ENCODE measurements at regions not wholly inside any gene's neighbourhood (a gene's known extent, or its start where the extent isn't known, plus 50 kb on each side); places are given as distances from the start of the nearest gene placed in this dataset.

GRCh38 chr7:115475761-115476385 lies 554.0 kb downstream of the MDFIC start:
- Histone ChIP-seq H4K20me1 (ENCODE audit: control insufficient read depth, insufficient read depth, low read depth, low read length) (no peaks in the 10 kb centered on the region), H3K79me2 (ENCODE audit: control insufficient read depth, low read length) (no peaks in the 10 kb centered on the region), H3K27me3 (ENCODE audit: control insufficient read depth, low read length) (no peaks in the 10 kb centered on the region), H3K4me2 (ENCODE audit: low read length) (no peak overlapping the region), H3K9me3 (ENCODE audit: control insufficient read depth, insufficient read depth, low read length) (no peaks in the 10 kb centered on the region), H3K36me3 (ENCODE audit: control insufficient read depth, low read length) (no peaks in the 10 kb centered on the region), H3K27ac (ENCODE audit: low read depth, low read length) (no peak overlapping the region), H3F3A (ENCODE audit: control insufficient read depth, insufficient read depth) (no peaks in the 10 kb centered on the region), H3K4me1 (ENCODE audit: control insufficient read depth, low read length) (no peaks in the 10 kb centered on the region), H3K4me3 (ENCODE audit: low read length) (no peak overlapping the region), H3K9me2 (replicated peaks; ENCODE audit: control insufficient read depth, low read length) (no peaks in the 10 kb centered on the region)
- no peak for TF ChIP-seq EZH2phosphoT487 (IDR thresholded peaks at IDR 0.05; ENCODE audit: borderline replicate concordance, low read length)
- TF ChIP-seq CTCF (IDR thresholded peaks at IDR 0.05; ENCODE audit: low read depth, low read length, poor library complexity, severe bottlenecking) = peak; percentile 46

- Histone ChIP-seq H3F3A (ENCODE audit: control insufficient read depth, insufficient read depth) (no peaks in the 10 kb centered on the region), H3K4me2 (ENCODE audit: low read length) (no peak overlapping the region), H4K20me1 (ENCODE audit: control insufficient read depth, insufficient read depth, low read depth, low read length) (no peaks in the 10 kb centered on the region), H3K36me3 (ENCODE audit: control insufficient read depth, low read length) (no peaks in the 10 kb centered on the region), H3K4me1 (ENCODE audit: control insufficient read depth, low read length) (no peaks in the 10 kb centered on the region), H3K4me3 (ENCODE audit: low read length) (no peak overlapping the region), H3K9me3 (ENCODE audit: control insufficient read depth, insufficient read depth, low read length) (no peaks in the 10 kb centered on the region), H3K79me2 (ENCODE audit: control insufficient read depth, low read length) (no peaks in the 10 kb centered on the region), H3K27me3 (ENCODE audit: control insufficient read depth, low read length) (no peaks in the 10 kb centered on the region), H3K9me2 (replicated peaks; ENCODE audit: control insufficient read depth, low read length) (no peaks in the 10 kb centered on the region), H3K27ac (ENCODE audit: low read depth, low read length) (no peak overlapping the region)
- TF ChIP-seq EZH2phosphoT487 (IDR thresholded peaks at IDR 0.05; ENCODE audit: borderline replicate concordance, low read length) (no peak), CTCF (IDR thresholded peaks at IDR 0.05; ENCODE audit: low read depth, low read length, poor library complexity, severe bottlenecking) (no peak)
Measured at GRCh38 chr7:115475206-115475605, 553.3 kb downstream of the MDFIC start.

- TF ChIP-seq EZH2phosphoT487 (IDR thresholded peaks at IDR 0.05; ENCODE audit: borderline replicate concordance, low read length) = no peak
- no peak for TF ChIP-seq CTCF (IDR thresholded peaks at IDR 0.05; ENCODE audit: low read depth, low read length, poor library complexity, severe bottlenecking)
- no peaks in the 10 kb centered on the region for H3K4me1 ChIP-seq (ENCODE audit: control insufficient read depth, low read length)
- H4K20me1 ChIP-seq (ENCODE audit: control insufficient read depth, insufficient read depth, low read depth, low read length) = no peaks in the 10 kb centered on the region
Measured at GRCh38 chr7:115474137-115474536, 552.2 kb downstream of the MDFIC start.

More at GRCh38 chr7:115474137-115474536, 552.2 kb downstream of the MDFIC start:
- Histone ChIP-seq H3F3A (ENCODE audit: control insufficient read depth, insufficient read depth) (no peaks in the 10 kb centered on the region), H3K9me2 (replicated peaks; ENCODE audit: control insufficient read depth, low read length) (no peaks in the 10 kb centered on the region), H3K4me3 (ENCODE audit: low read length) (no peak overlapping the region), H3K27me3 (ENCODE audit: control insufficient read depth, low read length) (no peaks in the 10 kb centered on the region), H3K79me2 (ENCODE audit: control insufficient read depth, low read length) (no peaks in the 10 kb centered on the region), H3K36me3 (ENCODE audit: control insufficient read depth, low read length) (no peaks in the 10 kb centered on the region), H3K9me3 (ENCODE audit: control insufficient read depth, insufficient read depth, low read length) (no peaks in the 10 kb centered on the region), H3K27ac (ENCODE audit: low read depth, low read length) (no peak overlapping the region), H3K4me2 (ENCODE audit: low read length) (no peak overlapping the region)
